ENCODE measurements at regions not wholly inside any gene's neighbourhood (a gene's known extent, or its start where the extent isn't known, plus 50 kb on each side); places are given as distances from the start of the nearest gene placed in this dataset.

GRCh38 chr16:54475019-54475601 lies 188.5 kb upstream of the IRX3 start:
- no peak overlapping the region for H3K27ac ChIP-seq (ENCODE audit: extremely low read depth, low read depth, low read length)
- ChIA-PET POLR2A (no interaction called here), CTCF (interaction anchor here (0.5 kb wide), 2 partner anchors 22 to 137 kb away, joined by 3 to 4 read pairs; no protein-coding TSS in a partner anchor)
- TF ChIP-seq ZNF473 (tag by site-specific recombination; IDR thresholded peaks at IDR 0.05) (no peak), ZNF24 (tag by site-specific recombination; IDR thresholded peaks at IDR 0.05) (no peak), ZNF624 (tag by site-specific recombination; IDR thresholded peaks at IDR 0.05) (no peak), HOXA7 (CRISPR knock-in tag; IDR thresholded peaks at IDR 0.05; ENCODE audit: borderline replicate concordance) (no peak), AEBP2 (tag by site-specific recombination; IDR thresholded peaks at IDR 0.05; ENCODE audit: borderline replicate concordance) (no peak), ZNF16 (tag by site-specific recombination; IDR thresholded peaks at IDR 0.05; ENCODE audit: low read depth) (no peak), ZNF777 (tag by site-specific recombination; IDR thresholded peaks at IDR 0.05; ENCODE audit: borderline replicate concordance) (0 out of 2 replicates have a peak, but pooled peaks have one; percentile 34), ZNF626 (tag by site-specific recombination; IDR thresholded peaks at IDR 0.05) (no peak), ZNF366 (tag by site-specific recombination; conservative IDR thresholded peaks at IDR 0.05) (peak; percentile 73), SCRT2 (tag by site-specific recombination; IDR thresholded peaks at IDR 0.05) (no peak), IKZF3 (tag by site-specific recombination; IDR thresholded peaks at IDR 0.05) (no peak), ZNF266 (tag by site-specific recombination; IDR thresholded peaks at IDR 0.05; ENCODE audit: low read depth) (no peak), ZNF433 (tag by site-specific recombination; IDR thresholded peaks at IDR 0.05; ENCODE audit: low read depth) (no peak), ZEB2 (tag by site-specific recombination; IDR thresholded peaks at IDR 0.05) (no peak)
- H3K36me3 ChIP-seq (ENCODE audit: control insufficient read depth in 2 of 2, insufficient read depth in 1 of 2, low read length in 2 of 2): no peaks in the 10 kb centered on the region
- H3K9me3 ChIP-seq (ENCODE audit: control insufficient read depth, insufficient read depth, low read depth, low read length): no peaks in the 10 kb centered on the region
- no peaks in the 10 kb centered on the region for H3K4me1 ChIP-seq (ENCODE audit: control insufficient read depth, insufficient read depth, low read length)
- no peak overlapping the region for H3K4me3 ChIP-seq (ENCODE audit: low read depth, low read length)

- Histone ChIP-seq H3K27ac (ENCODE audit: extremely low read depth, low read depth, low read length) (no peak overlapping the region), H3K9me3 (ENCODE audit: control insufficient read depth, insufficient read depth, low read depth, low read length) (no peaks in the 10 kb centered on the region), H3K4me3 (ENCODE audit: low read depth, low read length) (no peak overlapping the region), H3K4me1 (ENCODE audit: control insufficient read depth, insufficient read depth, low read length) (no peaks in the 10 kb centered on the region), H3K36me3 (ENCODE audit: control insufficient read depth in 2 of 2, insufficient read depth in 1 of 2, low read length in 2 of 2) (no peaks in the 10 kb centered on the region)
- TF ChIP-seq, protein P1, sequence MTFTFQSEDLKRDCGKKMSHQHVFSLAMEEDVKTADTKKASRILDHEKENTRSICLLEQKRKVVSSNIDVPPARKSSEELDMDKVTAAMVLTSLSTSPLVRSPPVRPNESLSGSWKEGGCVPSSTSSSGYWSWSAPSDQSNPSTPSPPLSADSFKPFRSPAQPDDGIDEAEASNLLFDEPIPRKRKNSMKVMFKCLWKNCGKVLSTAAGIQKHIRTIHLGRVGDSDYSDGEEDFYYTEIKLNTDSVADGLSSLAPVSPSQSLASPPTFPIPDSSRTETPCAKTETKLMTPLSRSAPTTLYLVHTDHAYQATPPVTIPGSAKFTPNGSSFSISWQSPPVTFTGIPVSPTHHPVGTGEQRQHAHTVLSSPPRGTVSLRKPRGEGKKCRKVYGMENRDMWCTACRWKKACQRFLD (tag by site-specific recombination; IDR thresholded peaks at IDR 0.05): no peak
- TF ChIP-seq ZNF433 (tag by site-specific recombination; IDR thresholded peaks at IDR 0.05; ENCODE audit: low read depth) (no peak), ZBTB11 (tag by site-specific recombination; conservative IDR thresholded peaks at IDR 0.05; ENCODE audit: low read depth) (no peak), ZNF549 (tag by site-specific recombination; IDR thresholded peaks at IDR 0.05) (no peak), ZNF777 (tag by site-specific recombination; IDR thresholded peaks at IDR 0.05; ENCODE audit: borderline replicate concordance) (no peak), ZFP37 (tag by site-specific recombination; IDR thresholded peaks at IDR 0.05) (no peak), HOXA7 (CRISPR knock-in tag; IDR thresholded peaks at IDR 0.05; ENCODE audit: borderline replicate concordance) (no peak), ZNF311 (tag by site-specific recombination; IDR thresholded peaks at IDR 0.05; ENCODE audit: borderline replicate concordance) (no peak), ZNF623 (tag by site-specific recombination; IDR thresholded peaks at IDR 0.05) (no peak), ZEB2 (tag by site-specific recombination; IDR thresholded peaks at IDR 0.05) (no peak), ZBTB8A (tag by site-specific recombination; IDR thresholded peaks at IDR 0.05) (no peak), ZNF248 (tag by site-specific recombination; IDR thresholded peaks at IDR 0.05) (no peak), ZNF24 (tag by site-specific recombination; IDR thresholded peaks at IDR 0.05) (no peak), ZNF747 (tag by site-specific recombination; IDR thresholded peaks at IDR 0.05) (no peak), ZNF48 (tag by site-specific recombination; IDR thresholded peaks at IDR 0.05) (no peak)
- TF ChIP-seq, protein P2, sequence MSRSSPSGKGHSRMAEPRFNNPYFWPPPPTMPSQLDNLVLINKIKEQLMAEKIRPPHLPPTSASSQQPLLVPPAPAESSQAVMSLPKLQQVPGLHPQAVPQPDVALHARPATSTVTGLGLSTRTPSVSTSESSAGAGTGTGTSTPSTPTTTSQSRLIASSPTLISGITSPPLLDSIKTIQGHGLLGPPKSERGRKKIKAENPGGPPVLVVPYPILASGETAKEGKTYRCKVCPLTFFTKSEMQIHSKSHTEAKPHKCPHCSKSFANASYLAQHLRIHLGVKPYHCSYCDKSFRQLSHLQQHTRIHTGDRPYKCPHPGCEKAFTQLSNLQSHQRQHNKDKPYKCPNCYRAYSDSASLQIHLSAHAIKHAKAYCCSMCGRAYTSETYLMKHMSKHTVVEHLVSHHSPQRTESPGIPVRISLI (tag by site-specific recombination; IDR thresholded peaks at IDR 0.05): no peak
- ChIA-PET POLR2A (no interaction called here), CTCF (no interaction called here)
Measured at GRCh38 chr16:54473226-54473993, 186.8 kb upstream of the IRX3 start.
